H1 (cell line): ENCODE measurements at regions not wholly inside any gene's neighbourhood (a gene's known extent, or its start where the extent isn't known, plus 50 kb on each side); places are given as distances from the start of the nearest gene placed in this dataset.

Experiments used
- CTCF ChIA-PET: fragments of 300-600 bp; sonication (Branson Sonifier 250); formaldehyde crosslinking; loops from one replicate; lab custom pipeline; 2021; ENCODE audit not compliant: partially characterized antibody; lab: Charles Lee
- POLR2A ChIA-PET: fragments of 300-600 bp; sonication (Branson Sonifier 250); formaldehyde crosslinking; loops from one replicate; lab custom pipeline; 2021; ENCODE audit warnings: inconsistent platforms; ENCODE audit not compliant: partially characterized antibody; lab: Charles Lee
- DNase-seq, 2 experiments: peaks; one replicate each; pipeline versions ENCODE4 v3.0.0 to v3.0.0-alpha.2; 2010 to 2022; ENCODE audit warnings: low spot score in 2 of 2, low read depth in 1 of 2, mixed read lengths in 1 of 2
- FAIRE-seq: peaks from 2 replicates; lab custom pipeline; 2011; peaks lifted over from hg19 to GRCh38; lab: Jason Lieb, UNC
- H2AFZ ChIP-seq: 2 replicates; pipeline ENCODE4 v1.8.1; 2012; ENCODE audit warnings: low read length, inconsistent platforms
- H2AK5ac ChIP-seq: 2 replicates; pipeline ENCODE4 v1.6.1; 2013; ENCODE audit warnings: low read depth, low read length
- H2BK120ac ChIP-seq: replicated peaks from 2 replicates; pipeline ENCODE3; 2013; ENCODE audit warnings: low read depth, low read length, inconsistent platforms
- H2BK12ac ChIP-seq: 2 replicates; pipeline ENCODE4 v1.6.1; 2013; ENCODE audit warnings: low read depth, low read length
- H2BK15ac ChIP-seq: 2 replicates; pipeline ENCODE4 v1.6.1; 2013; ENCODE audit warnings: low read length
- H2BK20ac ChIP-seq: 2 replicates; pipeline ENCODE4 v1.6.1; 2013; ENCODE audit warnings: low read length
- H2BK5ac ChIP-seq: 2 replicates; pipeline ENCODE4 v1.6.1; 2013; ENCODE audit warnings: low read depth, low read length
- H3K14ac ChIP-seq: 2 replicates; pipeline ENCODE4 v1.6.1; 2013; ENCODE audit warnings: inconsistent platforms; ENCODE audit not compliant: insufficient read length
- H3K18ac ChIP-seq: 2 replicates; pipeline ENCODE4 v1.6.1; 2013; ENCODE audit warnings: low read length; ENCODE audit errors: extremely low read depth
- H3K23ac ChIP-seq: 2 replicates; pipeline ENCODE4 v1.6.1; 2013; ENCODE audit warnings: inconsistent platforms; ENCODE audit not compliant: insufficient read length
- H3K23me2 ChIP-seq: 2 replicates; pipeline ENCODE4 v1.6.1; 2013; ENCODE audit warnings: low read depth, low read length
- H3K27ac ChIP-seq: 2 replicates; pipeline ENCODE4 v1.6.1; 2011; ENCODE audit warnings: low read depth, low read length, inconsistent platforms
- H3K27me3 ChIP-seq, 4 experiments: replicated peaks in 1 of 4; 1 replicate in 1 of 4; 2 replicates in 3 of 4; pipeline versions ENCODE4 v1.6.1 to v1.8.1; 2011 to 2013; ENCODE audit warnings: low read length in 3 of 4, mild to moderate bottlenecking in 3 of 4, inconsistent platforms in 2 of 4, mixed read lengths in 2 of 4, moderate library complexity in 1 of 4; ENCODE audit not compliant: control insufficient read depth in 3 of 4, insufficient read depth in 3 of 4; ENCODE audit errors: extremely low read depth in 1 of 4
- H3K36me3 ChIP-seq, 4 experiments: 2 replicates each; pipeline versions ENCODE4 v1.6.1 to v1.8.1; 2011 to 2013; ENCODE audit warnings: mild to moderate bottlenecking in 4 of 4, low read length in 3 of 4, moderate library complexity in 2 of 4, control low read depth in 1 of 4, inconsistent platforms in 1 of 4; ENCODE audit not compliant: insufficient read depth in 4 of 4, control insufficient read depth in 2 of 4
- H3K4ac ChIP-seq: replicated peaks from 2 replicates; pipeline ENCODE3; 2013; ENCODE audit warnings: low read length, low read depth, mixed read lengths, inconsistent platforms; ENCODE audit not compliant: insufficient read length
- H3K4me1 ChIP-seq, 4 experiments: replicated peaks in 1 of 4; 1 replicate in 1 of 4; 2 replicates in 3 of 4; pipeline versions ENCODE4 v1.6.1 to v1.8.1; 2011 to 2013; ENCODE audit warnings: low read length in 3 of 4, inconsistent platforms in 2 of 4, mixed read lengths in 1 of 4; ENCODE audit not compliant: insufficient read depth in 4 of 4, control insufficient read depth in 3 of 4
- H3K4me2 ChIP-seq, 2 experiments: 2 replicates each; pipeline versions ENCODE4 v1.6.1 to v1.8.1; 2011 to 2013; ENCODE audit warnings: low read depth in 2 of 2, low read length in 2 of 2, control low read depth in 1 of 2, inconsistent platforms in 1 of 2, mild to moderate bottlenecking in 1 of 2; ENCODE audit not compliant: insufficient read depth in 1 of 2
- H3K4me3 ChIP-seq, 4 experiments: fragments of 200-600, 300-600 bp in 1 of 4; sonication (generic), shearing (Covaris generic), sonication (Bioruptor Twin) in 1 of 4; 2 replicates each; pipeline versions ENCODE4 v1.5.1 to v1.8.1; 2011 to 2016; ENCODE audit warnings: low read length in 4 of 4, low read depth in 3 of 4, control low read depth in 2 of 4, inconsistent platforms in 2 of 4, mild to moderate bottlenecking in 2 of 4, mixed read lengths in 1 of 4, moderate library complexity in 1 of 4; ENCODE audit not compliant: insufficient read depth in 2 of 4; ENCODE audit errors: extremely low read depth in 1 of 4
- H3K56ac ChIP-seq: replicated peaks from 2 replicates; pipeline ENCODE3; 2013; ENCODE audit warnings: low read depth, mild to moderate bottlenecking, mixed read lengths, low read length, inconsistent platforms; ENCODE audit not compliant: insufficient read length
- H3K79me1 ChIP-seq: 2 replicates; pipeline ENCODE4 v1.6.1; 2013; ENCODE audit warnings: low read depth, low read length, control low read depth
- H3K79me2 ChIP-seq, 2 experiments: 2 replicates each; pipeline versions ENCODE4 v1.6.1 to v1.8.1; 2012 to 2013; ENCODE audit warnings: low read length in 2 of 2, mild to moderate bottlenecking in 2 of 2, inconsistent platforms in 1 of 2; ENCODE audit not compliant: insufficient read depth in 2 of 2, control insufficient read depth in 1 of 2
- H3K9ac ChIP-seq, 4 experiments: replicated peaks in 1 of 4; 1 replicate in 1 of 4; 2 replicates in 3 of 4; pipeline versions ENCODE4 v1.6.1 to v1.8.1; 2011 to 2013; ENCODE audit warnings: low read depth in 3 of 4, low read length in 3 of 4, control low read depth in 2 of 4, mild to moderate bottlenecking in 2 of 4, moderate library complexity in 2 of 4, inconsistent platforms in 1 of 4; ENCODE audit errors: extremely low read depth in 1 of 4
- H3K9me3 ChIP-seq, 2 experiments: 2 replicates each; pipeline versions ENCODE4 v1.6.1 to v1.8.1; 2012 to 2013; ENCODE audit warnings: mild to moderate bottlenecking in 2 of 2, moderate library complexity in 2 of 2, control low read depth in 1 of 2, inconsistent platforms in 1 of 2, low read depth in 1 of 2, low read length in 1 of 2, mixed read lengths in 1 of 2; ENCODE audit not compliant: insufficient read depth in 2 of 2
- H4K20me1 ChIP-seq, 2 experiments: replicated peaks in 1 of 2; 2 replicates each; pipeline versions ENCODE3 to v1.8.1; 2011 to 2013; ENCODE audit warnings: inconsistent platforms in 2 of 2, low read length in 2 of 2, mild to moderate bottlenecking in 1 of 2; ENCODE audit not compliant: insufficient read depth in 2 of 2, control insufficient read depth in 1 of 2
- H4K5ac ChIP-seq: 2 replicates; pipeline ENCODE4 v1.6.1; 2013; ENCODE audit warnings: low read length, low read depth, mixed read lengths, inconsistent platforms; ENCODE audit not compliant: insufficient read length
- H4K8ac ChIP-seq: 2 replicates; pipeline ENCODE4 v1.8.0; 2013; ENCODE audit warnings: mild to moderate bottlenecking, moderate library complexity, low read length, inconsistent platforms; ENCODE audit not compliant: insufficient read depth; ENCODE audit errors: extremely low read depth
- H4K91ac ChIP-seq: replicated peaks from 2 replicates; pipeline ENCODE3; 2013; ENCODE audit warnings: low read length, mixed read lengths, inconsistent platforms; ENCODE audit not compliant: insufficient read length
- CBX5 ChIP-seq: fragments of 300-800, 300-1000 bp; sonication (generic); IDR thresholded peaks from 2 replicates; pipeline ENCODE4 v1.7.1; 2016; ENCODE audit warnings: antibody characterized with exemption, low read length, low read depth
- CHD2 ChIP-seq: IDR thresholded peaks from 2 replicates; pipeline ENCODE4 v1.6.1; 2012; ENCODE audit warnings: low read length, improper control_type of control experiment
- JUN ChIP-seq: IDR thresholded peaks from 2 replicates; pipeline ENCODE4 v1.6.1; 2011; ENCODE audit warnings: low read depth, mild to moderate bottlenecking, improper control_type of control experiment, low read length
- RXRA ChIP-seq: IDR thresholded peaks from 2 replicates; pipeline ENCODE4 v1.6.1; 2011; ENCODE audit warnings: low read depth, mild to moderate bottlenecking, low read length, moderate library complexity; ENCODE audit not compliant: insufficient read depth
- SAP30 ChIP-seq: fragments of 300-600 bp; sonication (generic); IDR thresholded peaks from 2 replicates; pipeline ENCODE4 v1.7.1; 2012; ENCODE audit warnings: low read length, moderate library complexity, mild to moderate bottlenecking, inconsistent platforms; ENCODE audit not compliant: insufficient read depth, insufficient replicate concordance
- SP1 ChIP-seq: IDR thresholded peaks from 2 replicates; pipeline ENCODE4 v1.6.1; 2011; ENCODE audit warnings: low read depth, low read length
- SP2 ChIP-seq: IDR thresholded peaks from 2 replicates; pipeline ENCODE4 v1.6.1; 2012; ENCODE audit warnings: mild to moderate bottlenecking, low read length, inconsistent platforms
- SP4 ChIP-seq: IDR thresholded peaks from 2 replicates; pipeline ENCODE4 v1.6.1; 2012; ENCODE audit warnings: low read length, inconsistent platforms
- SUZ12 ChIP-seq: fragments of 200-600 bp; sonication (generic); IDR thresholded peaks from 2 replicates; pipeline ENCODE4 v1.6.1; 2012; ENCODE audit warnings: mild to moderate bottlenecking, inconsistent platforms, low read length, moderate library complexity, mixed read lengths
- TAF7 ChIP-seq: optimal IDR thresholded peaks from 2 replicates; pipeline ENCODE3; 2011; ENCODE audit warnings: low read depth, mild to moderate bottlenecking, inconsistent platforms, low read length, moderate library complexity, borderline replicate concordance
- TEAD4 ChIP-seq: IDR thresholded peaks from 2 replicates; pipeline ENCODE4 v1.6.1; 2012; ENCODE audit warnings: low read depth, low read length, inconsistent platforms, mixed read lengths
- YY1 ChIP-seq: IDR thresholded peaks from 2 replicates; pipeline ENCODE4 v1.6.1; 2011; ENCODE audit warnings: low read depth, mild to moderate bottlenecking, low read length
- WGBS, 2 experiments: shearing (Covaris generic) in 1 of 2; methylation state at CpG; one replicate each; pipeline versions ENCODE4 v1.1.6 to v1.1.7; 2013 to 2015; ENCODE audit warnings: low lambda C conversion rate in 2 of 2, mixed read lengths in 2 of 2, inconsistent platforms in 1 of 2, low coverage in 1 of 2, missing lambda C conversion rate in 1 of 2; ENCODE audit not compliant: insufficient replicate concordance in 2 of 2, insufficient coverage in 1 of 2, insufficient read length in 1 of 2; ENCODE audit errors: extremely low coverage in 1 of 2, missing lambda C conversion rate in 1 of 2; 5-methylcytosine and 5-hydroxymethylcytosine counted together

- H4K20me1 ChIP-seq = no peaks in the 10 kb centered on the region
- no peak overlapping the region for H3K23ac ChIP-seq
- H3K36me3 ChIP-seq = no peaks in the 10 kb centered on the region
- H4K5ac ChIP-seq = no peak overlapping the region
- H3K56ac ChIP-seq = no peak overlapping the region
- H2BK5ac ChIP-seq = no peak overlapping the region
- no peak overlapping the region for H2BK12ac ChIP-seq
- H3K23me2 ChIP-seq = no peaks in the 10 kb centered on the region
- ChIA-PET CTCF (interaction anchor here (1.9 kb wide), 1 partner anchor 21 kb away, joined by 6 read pairs; no protein-coding TSS in a partner anchor), POLR2A (no interaction called here)
- FAIRE-seq = no peak
- H3K9ac ChIP-seq = no peak overlapping the region
- no peaks in the 10 kb centered on the region for H3K79me1 ChIP-seq
- H4K91ac ChIP-seq = no peak overlapping the region
- H3K4me1 ChIP-seq = peaks cover 0 to 2% (median 0%) of the 10 kb centered on the region in 4 experiments; a peak in 1 of 7 replicates
- no peak overlapping the region for H3K27ac ChIP-seq
- no peaks in the 10 kb centered on the region for H3K9me3 ChIP-seq
- H3K27me3 ChIP-seq = no peaks in the 10 kb centered on the region
- H2BK20ac ChIP-seq = no peak overlapping the region
- no peaks in the 10 kb centered on the region for H3K79me2 ChIP-seq
- no peak overlapping the region for H2AK5ac ChIP-seq
- H3K18ac ChIP-seq = no peak overlapping the region
- 85% methylated on average over 2 of the region's 2 CpGs; no CpG with 5 or more reads in 1 of the 2 experiments for WGBS, 2 experiments
- H3K4ac ChIP-seq = no peak overlapping the region
- no peak overlapping the region for H2BK15ac ChIP-seq
- no peak overlapping the region for H3K14ac ChIP-seq
- no peak overlapping the region for H2BK120ac ChIP-seq
- no peak overlapping the region for H2AFZ ChIP-seq
- no peak overlapping the region for H4K8ac ChIP-seq
- no peak overlapping the region for H3K4me3 ChIP-seq
- no peak for DNase-seq
- TF ChIP-seq SP4 = no peak
- no peak for TF ChIP-seq SP1
- TF ChIP-seq TAF7 = no peak
- TF ChIP-seq CBX5 = no peak
- TF ChIP-seq TEAD4 = no peak
- TF ChIP-seq SUZ12 = no peak
- TF ChIP-seq JUN = no peak
- TF ChIP-seq YY1 = no peak
- no peak for TF ChIP-seq RXRA
- TF ChIP-seq SAP30 = no peak
- TF ChIP-seq SP2 = no peak
- TF ChIP-seq CHD2 = no peak
- no peak overlapping the region for H3K4me2 ChIP-seq
Observed at GRCh38 chr1:100799548-100799947, 80.0 kb downstream of the VCAM1 start.
